ENCODE measurements at regions not wholly inside any gene's neighbourhood (a gene's known extent, or its start where the extent isn't known, plus 50 kb on each side); places are given as distances from the start of the nearest gene placed in this dataset.
"Not testable (repeated sequence)": the region's sequence is repeated elsewhere in the genome, so short reads cannot be mapped to it uniquely, and the experiment has no call there.

DNA sequence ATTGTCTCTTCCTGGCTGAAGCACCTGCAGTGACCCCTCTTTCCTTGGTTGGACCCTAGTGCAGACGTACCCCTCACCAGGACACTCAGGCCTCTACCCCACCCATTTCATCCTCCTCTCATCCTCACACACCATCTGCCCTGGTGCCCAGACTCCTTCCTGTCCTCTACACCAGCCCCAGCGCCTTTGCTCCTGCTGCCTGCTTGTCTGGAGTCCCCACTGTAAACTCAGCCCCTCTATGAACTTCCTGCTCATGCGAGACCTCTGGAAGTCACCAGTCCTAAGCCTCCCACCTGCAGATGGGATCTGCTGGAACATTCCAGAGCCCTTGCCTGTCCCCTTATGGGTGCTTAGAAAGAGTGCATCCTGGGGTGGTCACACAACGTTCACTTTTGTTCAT is 242.5 kb downstream of the ADGRD1 start:
- H3K27me3 Mint-ChIP-seq (ENCODE audit: insufficient read depth, low read depth), result peaks cover 8% of the 10 kb centered on the region
- H3K4me1 ChIP-seq, result no peaks in the 10 kb centered on the region
- no peaks in the 10 kb centered on the region for H3K4me1 Mint-ChIP-seq
- no peak overlapping the region for H3K4me3 Mint-ChIP-seq
- no peak for DNase-seq (ENCODE audit: low spot score)
- no peaks in the 10 kb centered on the region for H3K9me3 Mint-ChIP-seq
- no peak overlapping the region for H3K4me3 ChIP-seq
- no peak overlapping the region for H2AFZ ChIP-seq (replicated peaks)
- TF ChIP-seq, protein P1, sequence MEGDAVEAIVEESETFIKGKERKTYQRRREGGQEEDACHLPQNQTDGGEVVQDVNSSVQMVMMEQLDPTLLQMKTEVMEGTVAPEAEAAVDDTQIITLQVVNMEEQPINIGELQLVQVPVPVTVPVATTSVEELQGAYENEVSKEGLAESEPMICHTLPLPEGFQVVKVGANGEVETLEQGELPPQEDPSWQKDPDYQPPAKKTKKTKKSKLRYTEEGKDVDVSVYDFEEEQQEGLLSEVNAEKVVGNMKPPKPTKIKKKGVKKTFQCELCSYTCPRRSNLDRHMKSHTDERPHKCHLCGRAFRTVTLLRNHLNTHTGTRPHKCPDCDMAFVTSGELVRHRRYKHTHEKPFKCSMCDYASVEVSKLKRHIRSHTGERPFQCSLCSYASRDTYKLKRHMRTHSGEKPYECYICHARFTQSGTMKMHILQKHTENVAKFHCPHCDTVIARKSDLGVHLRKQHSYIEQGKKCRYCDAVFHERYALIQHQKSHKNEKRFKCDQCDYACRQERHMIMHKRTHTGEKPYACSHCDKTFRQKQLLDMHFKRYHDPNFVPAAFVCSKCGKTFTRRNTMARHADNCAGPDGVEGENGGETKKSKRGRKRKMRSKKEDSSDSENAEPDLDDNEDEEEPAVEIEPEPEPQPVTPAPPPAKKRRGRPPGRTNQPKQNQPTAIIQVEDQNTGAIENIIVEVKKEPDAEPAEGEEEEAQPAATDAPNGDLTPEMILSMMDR (IDR thresholded peaks at IDR 0.05), result no peak
- H3K27ac ChIP-seq, result no peak overlapping the region
- no peak overlapping the region for H3K9ac ChIP-seq
- no peaks in the 10 kb centered on the region for H3K9me3 ChIP-seq (ENCODE audit: low read depth)
- no peak overlapping the region for H3K4me2 ChIP-seq
- H3K27ac Mint-ChIP-seq, result no peak overlapping the region
- no peaks in the 10 kb centered on the region for H3K79me2 ChIP-seq (ENCODE audit: low read depth)
- H3K27me3 ChIP-seq, result no peaks in the 10 kb centered on the region
- no peaks in the 10 kb centered on the region for H3K36me3 ChIP-seq
- no peaks in the 10 kb centered on the region for H3F3A ChIP-seq (ENCODE audit: low read depth)
- no peaks in the 10 kb centered on the region for H4K20me1 ChIP-seq (ENCODE audit: low read depth)
- no peaks in the 10 kb centered on the region for H3K36me3 Mint-ChIP-seq

DNA sequence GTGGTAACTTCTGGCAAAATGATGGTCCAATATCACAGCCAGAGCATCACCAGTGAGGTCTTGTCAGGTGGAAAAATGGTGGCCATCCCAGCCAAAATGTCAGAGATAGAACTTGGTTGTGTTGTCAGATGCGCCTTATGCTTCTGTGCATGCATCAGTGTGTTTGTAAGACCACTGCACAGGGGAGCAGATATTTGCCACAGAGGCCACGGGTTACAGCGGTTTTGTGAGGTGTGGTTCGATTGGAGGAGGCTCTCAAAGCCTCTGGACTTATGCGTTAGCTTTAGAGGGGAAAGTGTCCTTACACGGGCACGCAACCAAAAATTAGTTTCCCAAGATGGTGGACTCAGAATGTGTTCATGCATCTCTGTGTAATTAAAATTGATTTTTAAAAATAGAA is 243.8 kb downstream of the ADGRD1 start:
- H2AFZ ChIP-seq (replicated peaks), result no peak overlapping the region
- no peak overlapping the region for H3K4me3 ChIP-seq
- Mint-ChIP-seq H3K4me3 (no peak overlapping the region), H3K36me3 (no peaks in the 10 kb centered on the region), H3K9me3 (no peaks in the 10 kb centered on the region), H3K27me3 (ENCODE audit: insufficient read depth, low read depth) (peaks cover 8% of the 10 kb centered on the region), H3K27ac (no peak overlapping the region), H3K4me1 (no peaks in the 10 kb centered on the region)
- TF ChIP-seq EZH2phosphoT487 (IDR thresholded peaks at IDR 0.05), result no peak
- no peak for TF ChIP-seq EZH2 (IDR thresholded peaks at IDR 0.05)
- TF ChIP-seq, protein P1 (IDR thresholded peaks at IDR 0.05), result no peak
- no peaks in the 10 kb centered on the region for H3K27me3 ChIP-seq
- H3F3A ChIP-seq (ENCODE audit: low read depth), result no peaks in the 10 kb centered on the region
- H3K4me1 ChIP-seq, result no peaks in the 10 kb centered on the region
- H4K20me1 ChIP-seq (ENCODE audit: low read depth), result no peaks in the 10 kb centered on the region
- H3K27ac ChIP-seq, result no peak overlapping the region
- no peak overlapping the region for H3K9ac ChIP-seq
- H3K9me3 ChIP-seq (ENCODE audit: low read depth), result no peaks in the 10 kb centered on the region
- DNase-seq (ENCODE audit: low spot score), result no peak
- no peaks in the 10 kb centered on the region for H3K36me3 ChIP-seq
- H3K4me2 ChIP-seq, result no peak overlapping the region
- no peaks in the 10 kb centered on the region for H3K79me2 ChIP-seq (ENCODE audit: low read depth)

DNA sequence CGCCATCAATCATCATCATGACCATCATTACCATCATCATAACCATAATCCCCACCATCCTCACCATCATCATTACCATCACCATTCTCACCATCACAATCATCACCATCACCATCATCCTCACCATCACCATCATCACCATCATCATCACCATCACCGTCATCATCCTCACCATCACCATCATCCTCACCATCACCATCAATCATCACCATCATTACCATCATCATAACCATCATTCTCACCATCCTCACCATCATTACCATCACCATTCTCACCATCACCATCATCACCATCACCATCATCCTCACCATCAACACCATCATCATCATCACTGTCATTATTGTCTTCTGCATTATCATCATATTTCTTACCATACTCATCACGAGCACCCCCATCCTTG is 245.5 kb downstream of the ADGRD1 start:
- Histone ChIP-seq H2AFZ (replicated peaks) (no peak overlapping the region), H3K9ac (no peak overlapping the region), H3K27ac (no peak overlapping the region), H3K27me3 (no peaks in the 10 kb centered on the region), H3K4me1 (no peaks in the 10 kb centered on the region), H4K20me1 (ENCODE audit: low read depth) (no peaks in the 10 kb centered on the region), H3K36me3 (no peaks in the 10 kb centered on the region), H3K79me2 (ENCODE audit: low read depth) (no peaks in the 10 kb centered on the region), H3F3A (ENCODE audit: low read depth) (no peaks in the 10 kb centered on the region), H3K9me3 (ENCODE audit: low read depth) (no peaks in the 10 kb centered on the region), H3K4me2 (no peak overlapping the region), H3K4me3 (no peak overlapping the region)
- Mint-ChIP-seq H3K27me3 (ENCODE audit: insufficient read depth, low read depth) (peaks cover 10% of the 10 kb centered on the region), H3K9me3 (no peaks in the 10 kb centered on the region), H3K4me3 (no peak overlapping the region), H3K36me3 (no peaks in the 10 kb centered on the region), H3K4me1 (no peaks in the 10 kb centered on the region), H3K27ac (no peak overlapping the region)
- TF ChIP-seq, protein P1 (IDR thresholded peaks at IDR 0.05), result no peak
- TF ChIP-seq EZH2phosphoT487 (IDR thresholded peaks at IDR 0.05), result no peak
- TF ChIP-seq EZH2 (IDR thresholded peaks at IDR 0.05), result no peak
- no peak for DNase-seq (ENCODE audit: low spot score)

DNA sequence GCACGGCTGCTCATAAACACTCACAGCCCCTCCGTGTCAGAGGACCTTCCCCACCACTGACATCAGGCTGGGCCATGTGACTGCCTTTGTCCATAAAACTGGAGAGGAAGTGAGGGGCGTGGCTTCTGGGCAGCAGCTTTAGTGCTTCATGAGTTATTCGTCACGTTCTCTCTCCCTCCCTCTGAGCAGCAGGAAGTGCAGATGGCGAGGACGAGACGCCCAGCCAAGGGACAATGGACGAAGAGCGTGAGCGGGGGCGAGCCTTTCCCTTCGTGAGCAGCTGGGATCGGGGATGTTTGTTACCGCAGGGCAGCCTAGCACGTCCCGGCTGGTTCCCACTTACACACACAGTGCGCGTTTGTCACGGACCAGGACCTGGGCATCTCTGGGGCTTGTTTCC is 248.2 kb downstream of the ADGRD1 start:
- not testable (repeated sequence) for H4K20me1 ChIP-seq (ENCODE audit: low read depth); H3K9me3 Mint-ChIP-seq; H3K9ac ChIP-seq; H3K36me3 ChIP-seq; H3K27me3 Mint-ChIP-seq (ENCODE audit: insufficient read depth, low read depth); H3K4me3 Mint-ChIP-seq; DNase-seq (ENCODE audit: low spot score); H3K4me1 Mint-ChIP-seq; H3K27me3 ChIP-seq; H2AFZ ChIP-seq (replicated peaks); H3K4me1 ChIP-seq; H3K27ac Mint-ChIP-seq; H3F3A ChIP-seq (ENCODE audit: low read depth); H3K4me2 ChIP-seq; H3K79me2 ChIP-seq (ENCODE audit: low read depth); H3K4me3 ChIP-seq; H3K27ac ChIP-seq; H3K36me3 Mint-ChIP-seq; H3K9me3 ChIP-seq (ENCODE audit: low read depth)
